Skeletal muscle tissue (tissue), 3 donors: ENCODE measurements at regions not wholly inside any gene's neighbourhood (a gene's known extent, or its start where the extent isn't known, plus 50 kb on each side); places are given as distances from the start of the nearest gene placed in this dataset.
"Not testable (repeated sequence)": the region's sequence is repeated elsewhere in the genome, so short reads cannot be mapped to it uniquely, and the experiment has no call there.

Experiments
- H3K27ac ChIP-seq: one replicate; pipeline ENCODE4 v1.7.0; 2013; ENCODE audit warnings: mild to moderate bottlenecking, low read depth, low read length, inconsistent platforms
- H3K27me3 ChIP-seq, 3 donors: one replicate each; pipeline ENCODE4 v1.7.0; 2013; ENCODE audit warnings: low read length in 3 of 3; ENCODE audit not compliant: control insufficient read depth in 3 of 3, insufficient read depth in 3 of 3
- H3K36me3 ChIP-seq, 3 donors: one replicate each; pipeline ENCODE4 v1.7.0; 2013; ENCODE audit warnings: low read length in 3 of 3; ENCODE audit not compliant: control insufficient read depth in 3 of 3, insufficient read depth in 3 of 3
- H3K4me1 ChIP-seq, 3 donors: one replicate each; pipeline ENCODE4 v1.7.0; 2013; ENCODE audit warnings: low read length in 3 of 3, mild to moderate bottlenecking in 3 of 3; ENCODE audit not compliant: control insufficient read depth in 3 of 3, insufficient read depth in 3 of 3
- H3K4me3 ChIP-seq, 3 donors: one replicate each; pipeline ENCODE4 v1.7.0; 2013; ENCODE audit warnings: low read length in 3 of 3
- H3K9ac ChIP-seq, 3 donors: one replicate each; pipeline ENCODE4 v1.7.0; 2013; ENCODE audit warnings: low read length in 3 of 3, mild to moderate bottlenecking in 3 of 3, moderate library complexity in 2 of 3, low read depth in 1 of 3
- H3K9me3 ChIP-seq, 3 donors: one replicate each; pipeline ENCODE4 v1.7.0; 2013; ENCODE audit warnings: low read length in 3 of 3; ENCODE audit not compliant: control insufficient read depth in 3 of 3
- donor health status: Osteomylitis.

DNA sequence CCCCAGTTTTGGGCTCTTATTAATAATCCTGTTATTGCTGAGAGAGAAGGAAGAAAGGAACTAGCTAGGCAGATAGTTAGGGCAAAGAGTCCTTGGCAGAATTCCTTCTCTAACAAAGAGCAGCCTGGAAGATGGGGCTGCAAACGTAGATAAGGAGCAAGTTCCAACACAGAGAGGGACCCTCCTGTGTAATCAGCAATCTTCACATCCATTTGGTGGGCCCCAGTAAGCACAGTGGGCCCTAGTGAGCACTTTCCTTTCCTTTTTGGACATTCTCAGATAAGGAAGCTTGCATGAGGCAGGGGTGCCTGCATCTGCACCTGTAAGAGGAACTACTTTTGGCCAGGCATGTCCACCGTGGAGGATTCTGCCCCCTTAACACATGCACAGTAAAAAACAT is 119.6 kb upstream of the SGO1 start:
- H3K9me3 ChIP-seq, result no peaks in the 10 kb centered on the region
- H3K4me3 ChIP-seq, result no peak overlapping the region
- no peaks in the 10 kb centered on the region for H3K27me3 ChIP-seq
- no peaks in the 10 kb centered on the region for H3K36me3 ChIP-seq
- H3K4me1 ChIP-seq, result no peaks in the 10 kb centered on the region
- no peak overlapping the region for H3K27ac ChIP-seq
- no peak overlapping the region for H3K9ac ChIP-seq

DNA sequence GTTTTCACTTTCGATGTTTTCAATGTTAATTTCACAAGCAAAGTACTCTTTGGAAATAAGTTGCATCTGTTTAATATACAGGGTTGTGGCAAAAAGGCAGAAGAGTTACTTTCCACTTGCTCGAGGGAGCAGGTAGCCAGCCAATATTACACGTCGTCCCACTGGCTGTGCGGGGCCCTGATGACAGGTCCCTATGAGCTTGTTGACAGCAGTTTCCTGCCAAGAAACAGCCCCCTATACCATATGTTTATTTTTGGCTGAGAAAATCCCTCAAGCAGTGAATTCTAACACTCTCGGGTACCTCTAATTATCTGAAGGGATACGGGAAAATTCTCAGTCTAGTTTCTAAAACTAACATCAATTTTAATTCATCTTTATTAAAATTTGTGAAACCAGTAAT is 116.8 kb upstream of the SGO1 start:
- Histone ChIP-seq H3K27ac (no peak overlapping the region), H3K9ac (no peak overlapping the region), H3K36me3 (no peaks in the 10 kb centered on the region), H3K4me1 (no peaks in the 10 kb centered on the region), H3K9me3 (no peaks in the 10 kb centered on the region), H3K4me3 (no peak overlapping the region), H3K27me3 (no peaks in the 10 kb centered on the region)

GRCh38 chr3:20288050-20288449 is 102.0 kb upstream of the SGO1 start:
- H3K4me3 ChIP-seq, result no peak overlapping the region
- H3K27ac ChIP-seq, result no peak overlapping the region
- no peak overlapping the region for H3K9ac ChIP-seq
- H3K27me3 ChIP-seq, result no peaks in the 10 kb centered on the region
- no peaks in the 10 kb centered on the region for H3K9me3 ChIP-seq
- no peaks in the 10 kb centered on the region for H3K36me3 ChIP-seq
- no peaks in the 10 kb centered on the region for H3K4me1 ChIP-seq

- no peaks in the 10 kb centered on the region for H3K9me3 ChIP-seq
- no peaks in the 10 kb centered on the region for H3K36me3 ChIP-seq
- no peak overlapping the region for H3K9ac ChIP-seq
- no peak overlapping the region for H3K4me3 ChIP-seq
- H3K4me1 ChIP-seq, result no peaks in the 10 kb centered on the region
- no peaks in the 10 kb centered on the region for H3K27me3 ChIP-seq
- H3K27ac ChIP-seq, result no peak overlapping the region
These were observed 94.3 kb upstream of the SGO1 start for GRCh38 chr3:20280257-20280656.

- H3K27me3 ChIP-seq, H3K9me3 ChIP-seq, H3K4me3 ChIP-seq, H3K4me1 ChIP-seq, H3K9ac ChIP-seq, H3K36me3 ChIP-seq, H3K27ac ChIP-seq: not testable (repeated sequence)
These were observed 80.0 kb upstream of the SGO1 start for GRCh38 chr3:20265977-20266376.

GRCh38 chr3:20264900-20265567 is 79.0 kb upstream of the SGO1 start:
- Histone ChIP-seq H3K4me1 (no peaks in the 10 kb centered on the region), H3K27me3 (no peaks in the 10 kb centered on the region), H3K27ac (no peak overlapping the region), H3K4me3 (no peak overlapping the region), H3K9me3 (no peaks in the 10 kb centered on the region), H3K36me3 (no peaks in the 10 kb centered on the region), H3K9ac (no peak overlapping the region)

DNA sequence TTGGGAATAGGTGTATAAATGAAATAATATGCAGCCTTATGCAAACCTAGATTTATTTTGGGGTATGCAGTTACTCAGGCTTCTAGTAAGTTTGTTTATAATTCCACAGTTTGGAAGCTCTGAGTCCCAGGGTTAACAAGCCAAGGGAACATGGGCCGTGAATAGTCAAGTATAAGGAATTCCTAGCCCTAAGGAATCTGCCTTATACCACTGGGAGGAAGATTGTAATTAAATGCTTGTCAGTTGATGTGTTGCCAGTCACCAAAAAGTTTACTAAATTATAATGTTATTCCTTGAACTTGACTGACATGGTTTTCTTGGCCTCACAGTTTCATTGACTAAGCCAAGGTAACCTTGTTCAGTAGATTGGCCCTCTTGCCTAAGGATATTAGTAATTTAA is 72.4 kb upstream of the SGO1 start:
- no peaks in the 10 kb centered on the region for H3K9me3 ChIP-seq
- H3K36me3 ChIP-seq, result no peaks in the 10 kb centered on the region
- H3K4me3 ChIP-seq, result no peak overlapping the region
- no peak overlapping the region for H3K9ac ChIP-seq
- no peak overlapping the region for H3K27ac ChIP-seq
- H3K27me3 ChIP-seq, result no peaks in the 10 kb centered on the region
- H3K4me1 ChIP-seq, result no peaks in the 10 kb centered on the region

GRCh38 chr3:20256144-20256543 is 70.1 kb upstream of the SGO1 start:
- Histone ChIP-seq H3K9ac (no peak overlapping the region), H3K27ac (no peak overlapping the region), H3K9me3 (no peaks in the 10 kb centered on the region)

DNA sequence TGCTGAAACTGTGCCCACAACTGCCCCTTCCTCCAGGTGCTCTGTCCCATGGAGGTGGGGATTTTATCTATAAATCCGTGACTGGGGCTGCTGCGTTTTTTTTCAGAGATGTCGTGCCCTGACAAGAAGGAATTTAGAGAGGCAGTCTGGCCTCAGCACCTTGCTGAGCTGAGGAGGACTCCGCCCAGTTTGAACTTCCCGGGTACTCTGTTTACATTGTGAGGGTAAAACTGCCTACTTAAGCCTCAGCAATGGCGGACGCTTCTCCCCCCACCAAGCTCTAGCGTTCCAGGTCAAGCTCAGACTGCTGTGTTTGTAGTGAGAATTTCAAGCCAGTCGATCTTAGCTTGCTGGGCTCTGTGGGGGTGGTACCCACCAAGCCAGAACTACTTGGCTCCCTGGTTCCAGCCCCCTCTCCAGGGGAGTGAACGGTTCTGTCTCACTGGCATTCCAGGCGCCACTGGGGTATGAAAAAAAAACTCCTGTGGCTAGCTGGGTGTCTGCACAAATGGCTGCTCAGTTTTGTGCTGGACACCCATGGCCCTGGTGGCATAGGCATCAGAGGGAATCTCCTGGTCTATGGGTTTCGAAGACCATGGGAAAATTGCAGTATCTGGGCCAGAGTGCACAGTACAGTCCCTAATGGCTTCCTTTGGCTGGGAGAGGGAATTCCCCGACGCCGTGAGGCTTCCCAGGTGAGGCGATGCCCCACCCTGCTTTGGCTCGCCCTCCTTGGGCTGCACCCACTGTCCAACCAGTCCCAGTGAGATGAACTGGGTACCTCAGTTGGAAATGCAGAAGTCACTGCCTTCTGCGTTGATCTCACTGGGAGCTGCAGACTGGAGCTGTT is 68.5 kb upstream of the SGO1 start:
- H3K36me3 ChIP-seq, result no peaks in the 10 kb centered on the region
- no peaks in the 10 kb centered on the region for H3K4me1 ChIP-seq
- H3K4me3 ChIP-seq, result no peak overlapping the region
- no peaks in the 10 kb centered on the region for H3K9me3 ChIP-seq
- H3K27ac ChIP-seq, result no peak overlapping the region
- H3K9ac ChIP-seq, result no peak overlapping the region
- no peaks in the 10 kb centered on the region for H3K27me3 ChIP-seq

More at GRCh38 chr3:20256144-20256543, 70.1 kb upstream of the SGO1 start:
- Histone ChIP-seq H3K4me1 (no peaks in the 10 kb centered on the region), H3K4me3 (no peak overlapping the region), H3K27me3 (no peaks in the 10 kb centered on the region), H3K36me3 (no peaks in the 10 kb centered on the region)

DNA sequence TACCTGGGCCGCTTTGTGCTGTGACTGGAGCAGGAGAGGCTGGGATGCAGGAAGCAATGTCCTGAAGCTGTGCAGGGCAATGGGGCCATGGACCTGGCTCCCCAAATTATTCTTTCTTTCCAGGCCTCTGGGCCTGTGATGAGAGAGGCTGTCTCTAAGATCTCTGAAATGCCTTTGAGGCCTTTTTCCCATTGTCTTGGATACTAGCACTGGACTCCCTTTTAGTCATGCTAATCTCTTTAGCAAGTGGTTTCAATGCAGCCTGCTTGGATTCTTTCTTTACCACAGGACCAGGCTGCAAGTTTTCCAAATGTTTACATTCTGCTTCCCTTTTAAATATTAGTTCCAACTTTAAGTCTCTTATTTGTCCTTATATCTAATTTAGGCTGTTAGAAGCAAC is 64.8 kb upstream of the SGO1 start:
- Histone ChIP-seq H3K9me3 (no peaks in the 10 kb centered on the region), H3K4me3 (no peak overlapping the region), H3K36me3 (no peaks in the 10 kb centered on the region), H3K9ac (no peak overlapping the region), H3K27ac (no peak overlapping the region), H3K4me1 (no peaks in the 10 kb centered on the region), H3K27me3 (no peaks in the 10 kb centered on the region)
